GM20000 (cell line): ENCODE measurements at regions not wholly inside any gene's neighbourhood (a gene's known extent, or its start where the extent isn't known, plus 50 kb on each side); places are given as distances from the start of the nearest gene placed in this dataset.

Experiments
- DNase-seq: peaks from one replicate; pipeline ENCODE4 v3.0.0; 2012; ENCODE audit warnings: low spot score
- TF ChIP-seq, protein P1 (sequence below): IDR thresholded peaks from 2 replicates; pipeline ENCODE4 v1.5.1; 2012; ENCODE audit warnings: mild to moderate bottlenecking, control low read depth; ENCODE audit errors: extremely low read depth, missing control alignments

DNA sequence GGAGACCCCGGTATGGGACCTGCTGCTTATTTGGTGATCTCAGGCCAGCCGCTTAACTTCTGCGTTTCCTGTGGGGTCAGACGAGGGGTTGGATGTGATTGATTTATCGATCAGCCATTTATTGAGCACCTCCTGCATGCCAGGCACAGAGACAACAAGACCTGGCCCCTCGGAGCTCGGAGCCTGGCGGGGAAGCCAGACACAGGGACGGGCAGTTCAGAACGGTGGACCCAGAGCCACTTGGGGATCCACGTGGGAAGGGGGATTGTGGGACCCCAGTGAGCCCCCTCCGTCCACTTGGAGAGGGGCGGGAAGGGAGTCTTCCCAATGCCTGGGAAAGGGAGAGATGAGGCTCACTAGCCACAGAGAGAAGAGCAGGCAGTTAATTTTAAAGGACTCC, 84.7 kb upstream of the CIBAR2 start:
- DNase-seq = no peak
- TF ChIP-seq, protein P1, sequence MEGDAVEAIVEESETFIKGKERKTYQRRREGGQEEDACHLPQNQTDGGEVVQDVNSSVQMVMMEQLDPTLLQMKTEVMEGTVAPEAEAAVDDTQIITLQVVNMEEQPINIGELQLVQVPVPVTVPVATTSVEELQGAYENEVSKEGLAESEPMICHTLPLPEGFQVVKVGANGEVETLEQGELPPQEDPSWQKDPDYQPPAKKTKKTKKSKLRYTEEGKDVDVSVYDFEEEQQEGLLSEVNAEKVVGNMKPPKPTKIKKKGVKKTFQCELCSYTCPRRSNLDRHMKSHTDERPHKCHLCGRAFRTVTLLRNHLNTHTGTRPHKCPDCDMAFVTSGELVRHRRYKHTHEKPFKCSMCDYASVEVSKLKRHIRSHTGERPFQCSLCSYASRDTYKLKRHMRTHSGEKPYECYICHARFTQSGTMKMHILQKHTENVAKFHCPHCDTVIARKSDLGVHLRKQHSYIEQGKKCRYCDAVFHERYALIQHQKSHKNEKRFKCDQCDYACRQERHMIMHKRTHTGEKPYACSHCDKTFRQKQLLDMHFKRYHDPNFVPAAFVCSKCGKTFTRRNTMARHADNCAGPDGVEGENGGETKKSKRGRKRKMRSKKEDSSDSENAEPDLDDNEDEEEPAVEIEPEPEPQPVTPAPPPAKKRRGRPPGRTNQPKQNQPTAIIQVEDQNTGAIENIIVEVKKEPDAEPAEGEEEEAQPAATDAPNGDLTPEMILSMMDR = no peak

DNA sequence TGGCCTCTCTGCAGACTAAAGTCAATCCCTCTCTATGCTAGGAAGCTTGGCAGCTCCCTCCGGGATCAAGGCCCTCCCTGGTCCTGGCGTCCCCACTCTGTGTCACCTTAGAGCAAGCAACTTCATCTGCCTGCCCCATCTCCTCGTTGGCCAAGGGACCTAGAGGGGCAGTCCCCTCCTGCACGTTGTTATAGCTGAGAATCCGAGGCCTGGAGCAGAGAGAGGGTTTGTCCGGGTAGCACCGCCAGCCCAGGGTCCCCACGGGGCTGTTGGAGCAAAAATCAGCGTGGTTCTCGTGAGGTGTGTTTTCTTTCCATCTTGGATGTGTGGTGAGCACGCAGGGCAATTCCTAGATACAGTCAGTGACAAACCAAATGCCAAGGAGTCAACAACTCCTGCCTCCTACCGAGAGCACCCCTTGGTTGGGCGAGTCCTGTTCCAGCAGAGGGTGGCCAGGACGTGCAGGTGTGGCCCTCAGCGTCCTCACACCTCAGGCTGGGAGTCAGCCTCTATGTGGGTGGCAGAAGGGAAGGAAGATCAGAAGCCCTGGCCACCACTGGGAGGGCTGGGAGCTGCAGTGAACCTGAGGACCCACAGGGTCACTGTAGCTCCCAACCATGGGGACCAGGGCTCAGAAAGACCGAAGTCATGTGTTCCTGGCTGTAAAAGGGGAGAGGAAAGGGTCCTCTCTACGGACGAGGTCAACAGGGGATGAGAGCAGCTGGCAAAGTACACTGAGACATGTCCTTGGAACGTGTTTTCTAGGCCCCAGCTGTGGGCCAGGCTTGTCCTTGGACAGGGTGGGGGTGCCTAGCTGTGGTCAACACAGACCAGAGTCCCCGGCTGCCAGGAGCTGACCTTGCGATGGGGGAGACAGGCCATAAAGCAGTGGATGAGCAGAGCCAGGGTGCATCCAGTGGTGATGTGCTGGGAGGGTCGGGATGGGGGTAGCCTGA, 85.6 kb upstream of the CIBAR2 start:
- no peak for DNase-seq

DNA sequence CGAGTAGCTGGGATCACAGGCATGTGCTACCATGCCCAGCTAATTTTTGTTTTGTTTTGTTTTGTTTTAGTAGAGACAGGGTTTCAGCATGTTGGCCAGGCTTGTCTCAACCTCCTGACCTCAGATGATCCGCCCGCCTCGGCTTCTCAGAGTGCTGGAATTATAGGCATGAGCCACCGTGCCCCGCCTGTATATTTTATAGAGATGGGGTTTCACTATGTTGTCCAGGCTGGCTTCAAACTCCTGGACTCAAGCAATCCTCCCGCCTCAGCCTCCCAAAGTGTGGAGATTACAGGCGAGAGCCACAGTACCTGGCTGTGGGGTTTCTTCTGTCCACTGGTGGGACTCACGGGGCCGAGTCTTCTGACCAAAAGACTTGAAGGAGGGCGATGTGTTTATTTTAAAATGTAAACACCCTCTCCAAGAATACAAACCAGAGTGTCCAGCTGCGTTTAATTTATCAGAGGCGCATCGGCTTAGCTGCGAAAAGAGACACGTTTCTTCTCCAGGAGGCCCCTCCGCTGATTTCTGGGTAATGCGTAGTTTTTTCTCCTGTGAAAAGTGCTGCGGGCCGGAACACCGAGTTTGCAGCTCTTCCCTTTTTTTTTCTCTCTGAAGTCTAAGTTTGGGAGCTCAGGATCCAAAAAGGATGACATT, 86.9 kb upstream of the CIBAR2 start:
- TF ChIP-seq, protein P1 = no peak
- no peak for DNase-seq

More for the DNA sequence above, 85.6 kb upstream of the CIBAR2 start:
- TF ChIP-seq, protein P1 = no peak

DNA sequence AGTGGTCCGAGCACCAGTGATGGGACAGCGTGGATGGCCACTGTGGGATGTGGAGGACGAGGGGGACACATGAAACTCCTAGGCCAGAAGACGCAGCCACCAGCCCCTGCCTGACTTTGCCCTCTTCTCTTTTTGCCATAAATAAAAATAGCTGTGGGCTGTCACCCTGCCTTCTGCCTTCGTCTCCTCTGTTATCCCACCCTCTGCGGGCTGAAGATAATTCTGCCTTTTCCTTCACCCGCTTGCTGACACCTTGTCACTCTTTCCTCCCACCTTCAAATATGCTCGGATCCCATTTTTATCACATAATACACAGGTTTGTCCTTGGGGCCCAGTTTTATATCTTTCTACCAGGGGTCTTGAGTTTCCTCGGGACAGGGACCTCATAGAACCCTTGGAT, 87.6 kb upstream of the CIBAR2 start:
- DNase-seq = no peak
- TF ChIP-seq, protein P1 = no peak

DNA sequence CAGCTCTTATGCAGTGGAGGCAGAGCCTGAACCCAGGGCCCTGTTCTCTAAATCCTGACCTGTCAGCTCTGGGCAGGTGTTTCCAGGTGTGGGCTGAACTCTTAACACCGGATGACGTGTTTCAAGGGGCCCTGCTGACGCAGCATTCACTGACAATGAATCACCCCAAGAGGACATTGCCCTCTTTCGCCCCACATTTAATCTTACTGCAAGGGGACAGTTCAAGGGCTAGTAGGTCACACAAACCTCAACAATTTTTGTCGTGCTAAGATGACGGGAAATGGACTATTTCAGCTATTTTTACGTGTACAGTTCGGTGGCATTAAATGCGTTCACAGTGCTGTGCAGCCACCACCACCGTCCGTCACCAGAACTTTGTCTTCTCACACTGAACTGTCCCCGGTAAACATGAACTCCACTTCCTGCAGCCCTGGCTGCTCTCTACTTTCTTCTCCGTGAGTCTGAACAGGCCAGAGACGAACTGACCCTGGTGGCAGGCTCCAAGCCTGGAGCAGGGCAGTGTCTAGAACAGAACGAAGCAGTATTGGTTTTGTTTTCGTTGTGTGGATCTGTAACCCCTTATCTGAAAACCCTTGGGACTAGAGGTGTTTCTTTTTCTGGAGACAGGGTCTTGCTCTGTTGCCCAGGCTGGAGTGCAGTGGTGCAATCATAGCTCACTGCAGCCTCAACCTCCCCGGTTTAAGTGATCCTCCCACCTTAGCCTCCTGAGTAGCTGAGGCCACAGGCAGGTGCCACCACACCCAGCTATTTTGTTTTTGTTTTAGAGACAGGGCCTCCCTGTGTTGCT, 88.4 kb upstream of the CIBAR2 start:
- no peak for DNase-seq
- TF ChIP-seq, protein P1 = no peak

DNA sequence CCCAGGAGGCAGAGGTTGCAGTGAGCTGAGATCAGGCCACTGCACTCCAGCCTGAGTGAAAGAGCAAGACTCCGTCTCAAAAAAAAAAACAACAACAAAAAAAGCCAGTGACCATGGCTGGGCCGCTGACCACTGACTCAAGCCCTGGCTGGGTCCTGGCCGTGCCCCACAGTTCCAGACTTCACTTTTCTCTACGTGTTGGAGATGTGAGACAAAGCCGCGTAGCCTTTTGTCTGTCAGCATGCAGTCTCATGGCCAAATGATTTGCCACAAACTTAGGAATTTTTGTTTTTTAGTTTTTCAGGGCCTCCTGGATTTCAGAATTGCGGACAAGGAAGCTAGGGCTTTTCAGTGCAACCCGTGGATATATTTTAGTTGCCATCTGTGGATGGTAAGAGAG, 89.3 kb upstream of the CIBAR2 start:
- TF ChIP-seq, protein P1 = no peak
- DNase-seq = no peak
